ENCODE measurements at regions not wholly inside any gene's neighbourhood (a gene's known extent, or its start where the extent isn't known, plus 50 kb on each side); places are given as distances from the start of the nearest gene placed in this dataset.

DNA sequence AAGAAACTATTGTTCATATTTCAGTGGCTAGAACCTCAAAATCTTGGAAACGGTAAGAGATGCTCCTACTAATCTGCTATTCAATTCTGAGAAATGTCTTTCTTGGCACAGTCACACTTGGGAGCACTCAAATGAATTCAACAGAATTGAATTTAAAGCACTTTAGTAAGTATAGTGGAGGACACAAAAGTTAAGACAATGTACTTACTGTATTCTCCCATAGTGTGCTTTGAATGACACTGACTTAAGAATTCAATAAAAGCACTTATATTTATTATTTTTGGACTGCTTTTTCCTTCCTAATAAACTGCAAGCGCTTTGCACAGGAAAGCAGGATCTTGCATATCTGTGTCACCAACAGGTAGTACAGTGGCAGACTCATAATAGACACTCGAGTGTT is 156.1 kb upstream of the RIMS1 start:
- no peak overlapping the region for H2AFZ ChIP-seq (ENCODE audit: low read length)
- no peaks in the 10 kb centered on the region for H3K9me3 ChIP-seq (ENCODE audit: low read depth, low read length)
- no peak overlapping the region for H3K4me3 ChIP-seq (ENCODE audit: insufficient read depth, low read length)
- no peaks in the 10 kb centered on the region for H4K20me1 ChIP-seq (ENCODE audit: insufficient read depth, low read length)
- H3K27me3 ChIP-seq (ENCODE audit: insufficient read depth, low read length), result no peaks in the 10 kb centered on the region
- H3K36me3 ChIP-seq (ENCODE audit: insufficient read depth, low read length), result no peaks in the 10 kb centered on the region
- DNase-seq (ENCODE audit: insufficient read length, low spot score, missing footprints), result no peak
- TF ChIP-seq, protein P1, sequence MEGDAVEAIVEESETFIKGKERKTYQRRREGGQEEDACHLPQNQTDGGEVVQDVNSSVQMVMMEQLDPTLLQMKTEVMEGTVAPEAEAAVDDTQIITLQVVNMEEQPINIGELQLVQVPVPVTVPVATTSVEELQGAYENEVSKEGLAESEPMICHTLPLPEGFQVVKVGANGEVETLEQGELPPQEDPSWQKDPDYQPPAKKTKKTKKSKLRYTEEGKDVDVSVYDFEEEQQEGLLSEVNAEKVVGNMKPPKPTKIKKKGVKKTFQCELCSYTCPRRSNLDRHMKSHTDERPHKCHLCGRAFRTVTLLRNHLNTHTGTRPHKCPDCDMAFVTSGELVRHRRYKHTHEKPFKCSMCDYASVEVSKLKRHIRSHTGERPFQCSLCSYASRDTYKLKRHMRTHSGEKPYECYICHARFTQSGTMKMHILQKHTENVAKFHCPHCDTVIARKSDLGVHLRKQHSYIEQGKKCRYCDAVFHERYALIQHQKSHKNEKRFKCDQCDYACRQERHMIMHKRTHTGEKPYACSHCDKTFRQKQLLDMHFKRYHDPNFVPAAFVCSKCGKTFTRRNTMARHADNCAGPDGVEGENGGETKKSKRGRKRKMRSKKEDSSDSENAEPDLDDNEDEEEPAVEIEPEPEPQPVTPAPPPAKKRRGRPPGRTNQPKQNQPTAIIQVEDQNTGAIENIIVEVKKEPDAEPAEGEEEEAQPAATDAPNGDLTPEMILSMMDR (IDR thresholded peaks at IDR 0.05; ENCODE audit: extremely low read depth, low read depth, low read length), result no peak
- no peak overlapping the region for H3K4me2 ChIP-seq (ENCODE audit: insufficient read depth, low read length)
- H3K79me2 ChIP-seq (ENCODE audit: insufficient read depth, low read length), result no peaks in the 10 kb centered on the region
- peaks cover 7% of the 10 kb centered on the region for H3K4me1 ChIP-seq (ENCODE audit: insufficient read depth, low read length)
- no peak overlapping the region for H3K27ac ChIP-seq (ENCODE audit: low read depth, low read length)

DNA sequence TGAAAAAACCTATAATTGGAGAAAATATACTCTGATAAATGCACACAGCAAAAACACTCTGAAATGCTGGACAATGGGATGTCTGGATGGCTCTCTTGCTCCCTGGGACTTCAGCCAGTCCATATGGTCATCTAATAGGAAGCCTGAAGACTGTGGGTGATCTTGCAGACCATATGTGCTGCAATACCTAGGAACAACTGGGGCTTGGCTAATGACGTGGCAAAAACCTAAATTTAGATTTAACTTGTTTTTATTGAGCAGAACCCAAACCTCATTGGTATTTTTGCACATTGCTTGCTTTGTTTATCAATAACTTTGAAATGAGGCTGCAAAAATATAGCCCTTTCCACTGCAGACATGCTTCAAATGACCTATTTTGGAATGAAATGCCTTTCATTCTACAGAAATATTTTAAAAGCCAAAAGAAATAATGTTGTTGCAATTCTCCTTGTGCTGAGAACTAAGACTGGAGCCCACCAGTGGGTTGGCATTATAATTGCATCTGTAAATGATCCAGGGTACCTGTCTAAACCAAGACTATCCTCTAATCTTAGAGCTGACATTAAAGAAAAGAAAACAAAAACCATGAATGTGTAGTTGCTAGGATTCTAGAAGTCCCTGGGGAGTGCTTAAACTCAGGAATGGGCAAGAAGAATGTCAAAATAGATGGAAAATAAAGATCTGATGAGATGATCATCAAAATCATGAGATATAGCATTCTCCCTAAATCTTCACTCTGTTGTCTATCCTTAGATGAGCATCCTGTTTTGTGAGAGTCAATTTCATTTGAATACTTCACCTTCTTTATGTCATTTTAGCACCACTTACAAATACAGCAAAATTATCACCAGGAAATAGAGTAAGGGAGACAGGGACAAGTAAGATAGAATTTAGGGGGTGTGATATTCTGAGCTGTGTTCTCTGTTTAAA is 152.1 kb upstream of the RIMS1 start:
- peak; percentile 14 for DNase-seq (ENCODE audit: insufficient read length, low spot score, missing footprints)
- Histone ChIP-seq H3K79me2 (ENCODE audit: insufficient read depth, low read length) (no peaks in the 10 kb centered on the region), H3K9me3 (ENCODE audit: low read depth, low read length) (no peaks in the 10 kb centered on the region), H2AFZ (ENCODE audit: low read length) (no peak overlapping the region), H4K20me1 (ENCODE audit: insufficient read depth, low read length) (no peaks in the 10 kb centered on the region), H3K4me1 (ENCODE audit: insufficient read depth, low read length) (peaks cover 7% of the 10 kb centered on the region), H3K36me3 (ENCODE audit: insufficient read depth, low read length) (no peaks in the 10 kb centered on the region), H3K27ac (ENCODE audit: low read depth, low read length) (no peak overlapping the region), H3K4me2 (ENCODE audit: insufficient read depth, low read length) (no peak overlapping the region), H3K27me3 (ENCODE audit: insufficient read depth, low read length) (no peaks in the 10 kb centered on the region), H3K4me3 (ENCODE audit: insufficient read depth, low read length) (no peak overlapping the region)
- TF ChIP-seq, protein P1 (IDR thresholded peaks at IDR 0.05; ENCODE audit: extremely low read depth, low read depth, low read length), result no peak

DNA sequence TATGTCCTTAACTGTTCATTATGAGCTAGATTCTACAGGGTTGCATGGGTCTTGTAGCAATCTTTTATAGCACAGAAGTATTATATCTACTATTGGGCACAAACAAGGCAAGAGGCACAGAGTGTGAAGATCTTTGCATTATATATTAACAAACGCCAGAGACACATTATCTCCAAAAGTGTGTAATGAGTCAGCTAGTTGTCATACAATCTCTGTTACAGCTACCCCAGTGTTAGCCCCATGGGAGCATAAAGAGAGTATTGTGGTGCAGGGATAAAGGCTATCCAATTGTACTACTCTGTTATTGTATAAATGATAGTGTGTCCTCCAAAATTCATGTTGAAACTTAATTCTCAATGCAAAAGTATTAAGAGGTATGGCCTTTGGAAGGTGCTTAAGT is 148.4 kb upstream of the RIMS1 start:
- DNase-seq (ENCODE audit: insufficient read length, low spot score, missing footprints), result no peak

DNA sequence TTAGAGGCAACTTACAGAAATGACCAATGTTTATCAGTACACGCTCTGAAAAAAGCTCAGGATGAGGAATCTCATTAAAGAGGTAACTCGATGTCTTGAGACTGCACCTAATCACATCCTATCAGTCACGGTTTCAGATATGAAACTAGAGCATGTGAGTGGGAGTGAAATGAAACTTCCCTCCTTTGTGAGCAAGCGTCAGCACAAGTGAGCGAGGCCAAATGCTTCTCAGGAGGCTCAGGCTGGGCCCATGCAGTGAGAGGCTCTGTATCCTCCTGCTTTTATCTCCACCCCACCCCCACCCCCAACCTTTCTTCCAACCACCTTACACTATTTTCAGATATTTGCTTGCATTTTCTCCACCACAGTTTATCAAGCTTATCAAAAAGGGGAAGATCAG is 140.8 kb upstream of the RIMS1 start:
- H3K27ac ChIP-seq (ENCODE audit: low read depth, low read length), result no peak overlapping the region
- no peaks in the 10 kb centered on the region for H3K4me1 ChIP-seq (ENCODE audit: insufficient read depth, low read length)
- H3K36me3 ChIP-seq (ENCODE audit: insufficient read depth, low read length), result no peaks in the 10 kb centered on the region
- no peak overlapping the region for H3K4me2 ChIP-seq (ENCODE audit: insufficient read depth, low read length)
- H3K9me3 ChIP-seq (ENCODE audit: low read depth, low read length), result no peaks in the 10 kb centered on the region
- no peak overlapping the region for H3K4me3 ChIP-seq (ENCODE audit: insufficient read depth, low read length)
- no peaks in the 10 kb centered on the region for H4K20me1 ChIP-seq (ENCODE audit: insufficient read depth, low read length)
- H2AFZ ChIP-seq (ENCODE audit: low read length), result no peak overlapping the region
- no peaks in the 10 kb centered on the region for H3K27me3 ChIP-seq (ENCODE audit: insufficient read depth, low read length)
- TF ChIP-seq, protein P1 (IDR thresholded peaks at IDR 0.05; ENCODE audit: extremely low read depth, low read depth, low read length), result no peak
- DNase-seq (ENCODE audit: insufficient read length, low spot score, missing footprints), result no peak
- no peaks in the 10 kb centered on the region for H3K79me2 ChIP-seq (ENCODE audit: insufficient read depth, low read length)

More for the DNA sequence above, 148.4 kb upstream of the RIMS1 start:
- Histone ChIP-seq H3K79me2 (ENCODE audit: insufficient read depth, low read length) (no peaks in the 10 kb centered on the region), H3K27me3 (ENCODE audit: insufficient read depth, low read length) (no peaks in the 10 kb centered on the region), H3K4me2 (ENCODE audit: insufficient read depth, low read length) (no peak overlapping the region), H3K36me3 (ENCODE audit: insufficient read depth, low read length) (no peaks in the 10 kb centered on the region), H3K27ac (ENCODE audit: low read depth, low read length) (no peak overlapping the region), H3K4me3 (ENCODE audit: insufficient read depth, low read length) (no peak overlapping the region), H2AFZ (ENCODE audit: low read length) (no peak overlapping the region), H4K20me1 (ENCODE audit: insufficient read depth, low read length) (no peaks in the 10 kb centered on the region), H3K9me3 (ENCODE audit: low read depth, low read length) (no peaks in the 10 kb centered on the region), H3K4me1 (ENCODE audit: insufficient read depth, low read length) (peaks cover 7% of the 10 kb centered on the region)
- TF ChIP-seq, protein P1 (IDR thresholded peaks at IDR 0.05; ENCODE audit: extremely low read depth, low read depth, low read length), result no peak
